ENCODE measurements at regions not wholly inside any gene's neighbourhood (a gene's known extent, or its start where the extent isn't known, plus 50 kb on each side); places are given as distances from the start of the nearest gene placed in this dataset.

DNA sequence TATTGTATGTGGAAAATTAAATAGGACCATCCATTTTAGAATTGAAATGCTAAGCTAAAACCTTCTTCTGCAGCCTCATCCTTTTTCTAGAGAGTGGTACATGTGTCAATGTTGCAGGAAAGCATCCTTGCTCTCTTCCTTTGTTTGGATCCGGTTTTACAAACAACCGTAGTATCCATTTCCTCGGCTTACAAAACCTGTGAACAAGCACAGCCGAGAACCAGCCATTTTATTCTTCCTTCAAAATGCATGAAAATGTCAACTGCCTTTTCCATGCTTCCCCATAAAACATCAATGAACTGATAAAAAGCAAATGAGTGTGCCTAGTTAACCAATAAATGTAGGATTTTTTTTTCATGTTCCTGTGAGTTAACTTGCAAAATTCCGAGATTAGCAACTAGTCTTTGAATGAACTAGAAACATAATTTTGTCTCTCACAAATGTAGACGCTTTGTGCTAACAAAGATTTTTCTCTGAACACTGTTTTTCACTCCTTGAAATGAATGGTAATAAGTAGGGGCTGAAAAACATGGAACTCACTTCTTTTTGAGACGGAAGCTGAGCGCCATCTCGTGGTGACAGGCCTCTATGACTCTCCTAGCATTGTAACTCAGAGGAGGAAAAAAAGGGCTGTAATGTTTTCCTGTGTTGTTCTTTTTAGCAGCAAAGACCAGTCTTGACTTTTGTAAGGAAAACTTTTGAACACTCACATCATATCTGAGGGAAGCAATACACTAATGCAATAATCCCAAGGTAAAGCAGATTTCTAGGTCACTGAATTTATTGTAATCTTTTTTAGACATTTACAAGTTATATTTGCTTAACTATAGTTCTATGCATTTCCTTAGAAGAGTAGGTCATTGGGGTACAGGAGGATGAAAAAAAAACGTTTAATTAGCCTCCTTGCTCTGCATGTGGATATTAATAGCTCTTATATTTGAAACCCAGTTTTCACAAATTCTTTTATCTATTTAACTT, 157.4 kb upstream of the FOXG1 start:
- H3K27me3 ChIP-seq (replicated peaks in 2 of 5; ENCODE audit: control insufficient read depth in 4 of 5, insufficient read depth in 5 of 5, low read length in 4 of 5), result no peaks in the 10 kb centered on the region
- no peaks in the 10 kb centered on the region for H3K9me3 ChIP-seq (ENCODE audit: control extremely low read depth in 1 of 5, control insufficient read depth in 4 of 5, insufficient read depth in 2 of 5, low read depth in 1 of 5, low read length in 4 of 5)
- no peak overlapping the region for H3K4me3 ChIP-seq (ENCODE audit: control insufficient read depth in 1 of 7, extremely low read depth in 1 of 7, insufficient read depth in 4 of 7, low read depth in 2 of 7, low read length in 6 of 7)
- CTCF ChIA-PET, result interaction anchor here (0.7 to 1.4 kb wide), 4 partner anchors 15 to 314 kb away, joined by 3 to 4 read pairs (median 3); no protein-coding TSS in a partner anchor
- POLR2A ChIA-PET, result no interaction called here
- WGBS (ENCODE audit: insufficient coverage), result 20% methylated on average over 5 of the region's 10 CpGs
- no peaks in the 10 kb centered on the region for H3K4me1 ChIP-seq (ENCODE audit: control extremely low read depth in 1 of 4, control insufficient read depth in 4 of 4, insufficient read depth in 4 of 4, low read length in 3 of 4)
- H3K36me3 ChIP-seq (ENCODE audit: control insufficient read depth in 4 of 4, insufficient read depth in 4 of 4, low read length in 3 of 4), result no peaks in the 10 kb centered on the region
- DNase-seq, result peak; percentile 17 to 62 (median 45)
- H3K27ac ChIP-seq (ENCODE audit: insufficient read depth in 1 of 2, low read depth in 1 of 2, low read length in 2 of 2, poor library complexity in 1 of 2, severe bottlenecking in 2 of 2), result no peak overlapping the region

DNA sequence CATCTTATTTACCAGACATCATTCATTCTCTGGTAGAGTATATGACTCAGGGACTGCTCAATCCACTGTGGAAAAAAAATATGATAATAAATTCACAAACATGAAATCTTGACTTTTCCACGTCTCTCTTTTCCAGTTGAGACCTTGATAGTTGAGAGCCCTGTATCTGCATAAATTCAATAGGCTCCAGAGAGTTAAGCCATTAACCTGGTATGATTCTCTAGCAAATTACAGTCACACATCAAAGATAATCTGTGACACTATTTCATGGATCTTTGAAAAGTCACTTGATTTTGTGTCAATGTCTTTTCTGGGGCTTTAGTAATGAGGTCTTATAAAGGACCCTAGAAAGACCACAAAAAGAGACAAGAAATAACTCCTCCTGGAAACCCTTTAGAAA, 154.2 kb upstream of the FOXG1 start:
- POLR2A ChIA-PET, result no interaction called here
- Histone ChIP-seq H3K4me3 (ENCODE audit: control insufficient read depth in 1 of 7, extremely low read depth in 1 of 7, insufficient read depth in 4 of 7, low read depth in 2 of 7, low read length in 6 of 7) (no peak overlapping the region), H3K27ac (ENCODE audit: insufficient read depth in 1 of 2, low read depth in 1 of 2, low read length in 2 of 2, poor library complexity in 1 of 2, severe bottlenecking in 2 of 2) (no peak overlapping the region), H3K4me1 (ENCODE audit: control extremely low read depth in 1 of 4, control insufficient read depth in 4 of 4, insufficient read depth in 4 of 4, low read length in 3 of 4) (no peaks in the 10 kb centered on the region), H3K36me3 (ENCODE audit: control insufficient read depth in 4 of 4, insufficient read depth in 4 of 4, low read length in 3 of 4) (no peaks in the 10 kb centered on the region), H3K27me3 (replicated peaks in 2 of 5; ENCODE audit: control insufficient read depth in 4 of 5, insufficient read depth in 5 of 5, low read length in 4 of 5) (no peaks in the 10 kb centered on the region), H3K9me3 (ENCODE audit: control extremely low read depth in 1 of 5, control insufficient read depth in 4 of 5, insufficient read depth in 2 of 5, low read depth in 1 of 5, low read length in 4 of 5) (no peaks in the 10 kb centered on the region)
- DNase-seq, result no peak
- 14% methylated on average over 1 of the region's 1 CpG for WGBS (ENCODE audit: insufficient coverage)
- CTCF ChIA-PET, result no interaction called here

DNA sequence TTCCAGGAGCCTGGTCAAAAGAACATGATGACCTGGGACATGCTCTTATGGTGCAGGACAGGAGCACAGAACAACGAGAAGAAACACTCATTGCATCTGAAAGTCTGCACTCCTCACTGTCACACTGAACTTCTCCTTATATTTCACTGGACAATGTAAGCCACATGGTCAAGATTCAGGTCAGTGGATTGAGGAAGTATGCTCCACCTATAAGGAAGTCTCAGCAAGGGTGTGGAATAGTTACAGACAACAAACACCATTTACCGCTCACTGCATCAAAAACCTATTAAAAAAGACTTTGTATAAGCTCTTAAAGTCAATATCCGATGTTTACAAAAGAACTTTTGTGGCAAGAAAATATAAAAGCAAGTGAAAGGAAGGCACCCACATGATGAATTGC, 153.1 kb upstream of the FOXG1 start:
- H3K9me3 ChIP-seq (ENCODE audit: control extremely low read depth in 1 of 5, control insufficient read depth in 4 of 5, insufficient read depth in 2 of 5, low read depth in 1 of 5, low read length in 4 of 5), result no peaks in the 10 kb centered on the region
- H3K4me1 ChIP-seq (ENCODE audit: control extremely low read depth in 1 of 4, control insufficient read depth in 4 of 4, insufficient read depth in 4 of 4, low read length in 3 of 4), result no peaks in the 10 kb centered on the region
- H3K36me3 ChIP-seq (ENCODE audit: control insufficient read depth in 4 of 4, insufficient read depth in 4 of 4, low read length in 3 of 4), result no peaks in the 10 kb centered on the region
- WGBS (ENCODE audit: insufficient coverage), result 100% methylated on average over 2 of the region's 3 CpGs
- no peak for DNase-seq
- H3K4me3 ChIP-seq (ENCODE audit: control insufficient read depth in 1 of 7, extremely low read depth in 1 of 7, insufficient read depth in 4 of 7, low read depth in 2 of 7, low read length in 6 of 7), result no peak overlapping the region
- ChIA-PET CTCF (interaction anchor here (0.8 kb wide), 1 partner anchor 9 kb away, joined by 3 read pairs; no protein-coding TSS in a partner anchor), POLR2A (no interaction called here)
- H3K27ac ChIP-seq (ENCODE audit: insufficient read depth in 1 of 2, low read depth in 1 of 2, low read length in 2 of 2, poor library complexity in 1 of 2, severe bottlenecking in 2 of 2), result no peak overlapping the region
- no peaks in the 10 kb centered on the region for H3K27me3 ChIP-seq (replicated peaks in 2 of 5; ENCODE audit: control insufficient read depth in 4 of 5, insufficient read depth in 5 of 5, low read length in 4 of 5)

DNA sequence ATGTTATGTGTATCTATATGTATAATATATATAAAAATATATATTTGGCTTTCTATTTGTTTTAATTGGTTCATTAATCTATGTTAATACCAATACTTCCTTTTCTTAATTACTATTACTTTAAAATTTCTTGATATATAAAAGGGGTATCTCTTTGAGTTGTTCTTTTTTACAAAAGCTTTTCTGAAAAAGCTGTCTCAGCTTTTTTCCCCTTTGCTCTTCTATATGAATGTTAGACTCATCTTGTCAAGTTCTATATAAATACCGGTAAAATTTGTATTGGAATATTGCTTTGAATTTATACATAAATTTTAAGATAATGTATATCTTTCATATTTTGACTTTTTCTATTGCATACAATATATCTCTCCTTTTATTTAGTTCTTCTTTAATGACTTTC, 139.8 kb upstream of the FOXG1 start:
- POLR2A ChIA-PET, result no interaction called here
- Histone ChIP-seq H3K27me3 (replicated peaks in 2 of 5; ENCODE audit: control insufficient read depth in 4 of 5, insufficient read depth in 5 of 5, low read length in 4 of 5) (no peaks in the 10 kb centered on the region), H3K9me3 (ENCODE audit: control extremely low read depth in 1 of 5, control insufficient read depth in 4 of 5, insufficient read depth in 2 of 5, low read depth in 1 of 5, low read length in 4 of 5) (peaks cover 0 to 2% (median 0%) of the 10 kb centered on the region in 5 experiments), H3K4me1 (ENCODE audit: control extremely low read depth in 1 of 4, control insufficient read depth in 4 of 4, insufficient read depth in 4 of 4, low read length in 3 of 4) (no peaks in the 10 kb centered on the region), H3K36me3 (ENCODE audit: control insufficient read depth in 4 of 4, insufficient read depth in 4 of 4, low read length in 3 of 4) (no peaks in the 10 kb centered on the region), H3K27ac (ENCODE audit: insufficient read depth in 1 of 2, low read depth in 1 of 2, low read length in 2 of 2, poor library complexity in 1 of 2, severe bottlenecking in 2 of 2) (no peak overlapping the region), H3K4me3 (ENCODE audit: control insufficient read depth in 1 of 7, extremely low read depth in 1 of 7, insufficient read depth in 4 of 7, low read depth in 2 of 7, low read length in 6 of 7) (no peak overlapping the region)
- WGBS (ENCODE audit: insufficient coverage), result no CpG with 5 or more reads among the region's 1 CpG
- DNase-seq, result no peak
- CTCF ChIA-PET, result no interaction called here

DNA sequence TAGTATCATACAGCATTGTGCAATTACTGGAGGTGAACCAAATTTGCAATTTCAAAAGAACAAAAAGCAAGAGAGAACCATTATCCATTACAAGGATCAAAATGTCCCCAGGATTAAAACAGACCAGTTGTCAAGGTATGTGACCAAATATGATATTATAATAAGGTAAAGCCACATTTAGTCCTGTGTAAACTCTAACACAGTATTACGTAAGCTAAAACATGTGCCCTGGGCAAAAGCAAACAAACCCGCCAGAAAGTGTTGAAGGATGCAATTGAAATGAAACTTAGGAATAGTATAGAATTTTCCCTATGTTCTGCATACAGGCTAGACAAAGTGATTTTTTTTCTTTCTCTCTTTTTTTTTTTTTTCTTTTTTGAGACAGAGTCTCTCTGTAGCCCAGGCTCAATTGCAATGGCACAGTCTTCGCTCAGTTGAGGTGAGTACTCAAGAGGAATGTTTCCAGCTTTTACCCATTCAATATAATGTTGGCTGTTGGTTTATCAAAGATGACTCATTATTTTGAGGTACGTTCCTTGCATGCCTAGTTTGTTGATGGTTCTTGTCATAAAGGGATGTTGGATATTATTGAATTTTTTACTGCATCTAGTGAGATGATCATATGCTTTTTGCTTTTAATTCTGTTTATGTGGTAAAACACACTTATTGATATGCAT, 137.1 kb upstream of the FOXG1 start:
- no CpG with 5 or more reads among the region's 4 CpGs for WGBS (ENCODE audit: insufficient coverage)
- H3K4me1 ChIP-seq (ENCODE audit: control extremely low read depth in 1 of 4, control insufficient read depth in 4 of 4, insufficient read depth in 4 of 4, low read length in 3 of 4), result no peaks in the 10 kb centered on the region
- peaks cover 0 to 2% (median 0%) of the 10 kb centered on the region in 5 experiments for H3K9me3 ChIP-seq (ENCODE audit: control extremely low read depth in 1 of 5, control insufficient read depth in 4 of 5, insufficient read depth in 2 of 5, low read depth in 1 of 5, low read length in 4 of 5)
- H3K27ac ChIP-seq (ENCODE audit: insufficient read depth in 1 of 2, low read depth in 1 of 2, low read length in 2 of 2, poor library complexity in 1 of 2, severe bottlenecking in 2 of 2), result no peak overlapping the region
- ChIA-PET POLR2A (no interaction called here), CTCF (no interaction called here)
- H3K27me3 ChIP-seq (replicated peaks in 2 of 5; ENCODE audit: control insufficient read depth in 4 of 5, insufficient read depth in 5 of 5, low read length in 4 of 5), result no peaks in the 10 kb centered on the region
- H3K36me3 ChIP-seq (ENCODE audit: control insufficient read depth in 4 of 4, insufficient read depth in 4 of 4, low read length in 3 of 4), result no peaks in the 10 kb centered on the region
- H3K4me3 ChIP-seq (ENCODE audit: control insufficient read depth in 1 of 7, extremely low read depth in 1 of 7, insufficient read depth in 4 of 7, low read depth in 2 of 7, low read length in 6 of 7), result no peak overlapping the region
- DNase-seq, result no peak

DNA sequence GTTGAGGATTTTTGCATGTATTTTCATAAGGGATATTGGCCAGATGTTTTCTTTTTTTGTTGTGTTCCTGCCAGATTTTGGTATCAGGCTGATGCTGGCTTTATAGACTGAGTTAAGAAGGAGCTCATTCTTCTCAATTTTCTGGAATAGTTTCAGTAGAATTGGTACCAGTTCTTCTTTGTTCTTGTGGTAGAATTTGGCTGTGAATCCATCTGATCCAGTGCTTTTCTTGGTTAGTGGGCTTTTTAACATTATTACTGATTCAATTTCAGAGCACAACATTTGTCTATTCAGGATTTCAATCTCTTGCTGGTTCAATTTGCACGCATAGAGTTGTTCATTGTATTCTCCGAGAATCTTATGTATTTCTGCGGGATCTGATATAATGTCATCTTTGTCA, 136.5 kb upstream of the FOXG1 start:
- no peak for DNase-seq
- Histone ChIP-seq H3K27me3 (replicated peaks in 2 of 5; ENCODE audit: control insufficient read depth in 4 of 5, insufficient read depth in 5 of 5, low read length in 4 of 5) (no peaks in the 10 kb centered on the region), H3K9me3 (ENCODE audit: control extremely low read depth in 1 of 5, control insufficient read depth in 4 of 5, insufficient read depth in 2 of 5, low read depth in 1 of 5, low read length in 4 of 5) (peaks cover 0 to 2% (median 0%) of the 10 kb centered on the region in 5 experiments), H3K27ac (ENCODE audit: insufficient read depth in 1 of 2, low read depth in 1 of 2, low read length in 2 of 2, poor library complexity in 1 of 2, severe bottlenecking in 2 of 2) (no peak overlapping the region), H3K36me3 (ENCODE audit: control insufficient read depth in 4 of 4, insufficient read depth in 4 of 4, low read length in 3 of 4) (no peaks in the 10 kb centered on the region), H3K4me1 (ENCODE audit: control extremely low read depth in 1 of 4, control insufficient read depth in 4 of 4, insufficient read depth in 4 of 4, low read length in 3 of 4) (no peaks in the 10 kb centered on the region), H3K4me3 (ENCODE audit: control insufficient read depth in 1 of 7, extremely low read depth in 1 of 7, insufficient read depth in 4 of 7, low read depth in 2 of 7, low read length in 6 of 7) (no peak overlapping the region)
- ChIA-PET CTCF (no interaction called here), POLR2A (no interaction called here)
- 86% methylated on average over 1 of the region's 3 CpGs for WGBS (ENCODE audit: insufficient coverage)

DNA sequence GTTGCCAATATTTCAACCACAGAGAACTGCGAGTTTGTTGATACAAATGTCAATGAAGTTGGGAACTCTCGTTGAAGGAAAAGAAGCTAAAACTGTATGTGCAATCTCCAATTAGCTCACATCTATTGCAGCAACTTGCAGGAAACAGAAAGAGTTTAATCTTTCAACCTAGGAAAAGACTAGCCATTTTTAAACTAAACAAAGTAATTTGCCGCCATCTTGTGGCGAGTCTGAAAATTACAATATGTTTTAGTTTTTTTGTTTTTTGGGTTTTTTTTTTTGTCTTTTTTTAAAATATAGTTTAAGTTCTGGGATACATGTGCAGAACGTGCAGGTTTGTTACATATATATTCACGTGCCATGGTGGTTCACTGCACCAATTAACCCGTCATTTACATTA, 131.2 kb upstream of the FOXG1 start:
- DNase-seq, result peak; percentile 12 to 50 (median 37)
- no peak overlapping the region for H3K4me3 ChIP-seq (ENCODE audit: control insufficient read depth in 1 of 7, extremely low read depth in 1 of 7, insufficient read depth in 4 of 7, low read depth in 2 of 7, low read length in 6 of 7)
- no peaks in the 10 kb centered on the region for H3K4me1 ChIP-seq (ENCODE audit: control extremely low read depth in 1 of 4, control insufficient read depth in 4 of 4, insufficient read depth in 4 of 4, low read length in 3 of 4)
- no peaks in the 10 kb centered on the region for H3K36me3 ChIP-seq (ENCODE audit: control insufficient read depth in 4 of 4, insufficient read depth in 4 of 4, low read length in 3 of 4)
- 36% methylated on average over 2 of the region's 7 CpGs for WGBS (ENCODE audit: insufficient coverage)
- peaks cover 0 to 2% (median 0%) of the 10 kb centered on the region in 5 experiments for H3K9me3 ChIP-seq (ENCODE audit: control extremely low read depth in 1 of 5, control insufficient read depth in 4 of 5, insufficient read depth in 2 of 5, low read depth in 1 of 5, low read length in 4 of 5)
- ChIA-PET CTCF (no interaction called here), POLR2A (no interaction called here)
- no peak overlapping the region for H3K27ac ChIP-seq (ENCODE audit: insufficient read depth in 1 of 2, low read depth in 1 of 2, low read length in 2 of 2, poor library complexity in 1 of 2, severe bottlenecking in 2 of 2)
- H3K27me3 ChIP-seq (replicated peaks in 2 of 5; ENCODE audit: control insufficient read depth in 4 of 5, insufficient read depth in 5 of 5, low read length in 4 of 5), result no peaks in the 10 kb centered on the region
